Sigmoid colon (tissue), 4 donors: ENCODE measurements at regions not wholly inside any gene's neighbourhood (a gene's known extent, or its start where the extent isn't known, plus 50 kb on each side); places are given as distances from the start of the nearest gene placed in this dataset.

ENCODE experiments used
- CTCF ChIP-seq, 4 experiments: fragments of 450-650 bp in 3 of 4; fragments of 200-600 bp in 1 of 4; IDR thresholded peaks; one replicate each; pipeline ENCODE4 v1.5.1; 2016 to 2019; ENCODE audit warnings: antibody characterized with exemption in 4 of 4, mild to moderate bottlenecking in 3 of 4, moderate library complexity in 2 of 4
- EP300 ChIP-seq, 4 donors: sonication (generic); formaldehyde crosslinking; IDR thresholded peaks; one replicate each; pipeline ENCODE4 v1.6.1; 2017; ENCODE audit warnings: antibody characterized with exemption in 4 of 4
- POLR2A ChIP-seq, 2 donors: fragments of 450-650 bp; IDR thresholded peaks; one replicate each; pipeline ENCODE4 v1.6.1; 2016; ENCODE audit warnings: antibody characterized with exemption in 2 of 2, mild to moderate bottlenecking in 2 of 2, moderate library complexity in 2 of 2
- POLR2AphosphoS5 ChIP-seq, 4 donors: sonication (generic); formaldehyde crosslinking; IDR thresholded peaks; one replicate each; pipeline ENCODE4 v1.6.1; 2017; ENCODE audit warnings: antibody characterized with exemption in 4 of 4

- TF ChIP-seq POLR2A (IDR thresholded peaks at IDR 0.05) (no peak), CTCF (IDR thresholded peaks at IDR 0.05) (no peak), POLR2AphosphoS5 (IDR thresholded peaks at IDR 0.05) (no peak), EP300 (IDR thresholded peaks at IDR 0.05) (no peak)
Measured at GRCh38 chr13:75170311-75170710, 311.7 kb downstream of the TBC1D4 start.
